GM23338 (cell line): ENCODE measurements at regions not wholly inside any gene's neighbourhood (a gene's known extent, or its start where the extent isn't known, plus 50 kb on each side); places are given as distances from the start of the nearest gene placed in this dataset.

Experiments
- CREB1 ChIP-seq: fragments of 250-450 bp; sonication (Bioruptor Pico); IDR thresholded peaks from 2 replicates; pipeline ENCODE4 v1.5.0; 2020; ENCODE audit warnings: low read depth, mild to moderate bottlenecking, moderate library complexity
- CTCF ChIP-seq, 2 experiments: fragments of 200-600 bp in 1 of 2; sonication (generic) in 1 of 2; conservative IDR thresholded peaks; 2 replicates each; pipeline versions ENCODE4 v1.5.1 to v1.6.1; 2016 to 2017; ENCODE audit warnings: antibody characterized with exemption in 2 of 2, low read depth in 2 of 2, mild to moderate bottlenecking in 2 of 2, moderate library complexity in 1 of 2
- EZH2 ChIP-seq: fragments of 200-600 bp; sonication (generic); IDR thresholded peaks from one replicate; pipeline ENCODE4 v1.8.0; 2017; ENCODE audit warnings: antibody characterized with exemption, mild to moderate bottlenecking, low read depth; ENCODE audit not compliant: unreplicated experiment
- NANOG ChIP-seq: IDR thresholded peaks from 2 replicates; pipeline ENCODE4 v1.6.1; 2016; ENCODE audit warnings: antibody characterized with exemption, borderline replicate concordance
- POLR2AphosphoS5 ChIP-seq: IDR thresholded peaks from 2 replicates; pipeline ENCODE4 v1.6.1; 2016; ENCODE audit warnings: antibody characterized with exemption, low read depth
- STAT1 ChIP-seq: IDR thresholded peaks from one replicate; pipeline ENCODE4 v1.6.1; 2016; ENCODE audit warnings: antibody characterized with exemption; ENCODE audit not compliant: unreplicated experiment
- ZNF331 ChIP-seq: fragments of 250-450 bp; sonication (Bioruptor Pico); IDR thresholded peaks from 2 replicates; pipeline ENCODE4 v1.5.0; 2020; ENCODE audit warnings: low read depth, mild to moderate bottlenecking, moderate library complexity
- TF ChIP-seq, protein P1 (sequence below): fragments of 250-450 bp; sonication (Bioruptor Pico); IDR thresholded peaks from 2 replicates; pipeline ENCODE4 v1.5.0; 2020; ENCODE audit warnings: mild to moderate bottlenecking, moderate library complexity
- TF ChIP-seq, protein P2 (sequence below): IDR thresholded peaks from one replicate; pipeline ENCODE4 v1.6.1; 2018; ENCODE audit warnings: antibody characterized with exemption; ENCODE audit not compliant: unreplicated experiment

GRCh38 chr11:133595998-133596590, 63.8 kb upstream of the OPCML start (continued):
- TF ChIP-seq, protein P1, sequence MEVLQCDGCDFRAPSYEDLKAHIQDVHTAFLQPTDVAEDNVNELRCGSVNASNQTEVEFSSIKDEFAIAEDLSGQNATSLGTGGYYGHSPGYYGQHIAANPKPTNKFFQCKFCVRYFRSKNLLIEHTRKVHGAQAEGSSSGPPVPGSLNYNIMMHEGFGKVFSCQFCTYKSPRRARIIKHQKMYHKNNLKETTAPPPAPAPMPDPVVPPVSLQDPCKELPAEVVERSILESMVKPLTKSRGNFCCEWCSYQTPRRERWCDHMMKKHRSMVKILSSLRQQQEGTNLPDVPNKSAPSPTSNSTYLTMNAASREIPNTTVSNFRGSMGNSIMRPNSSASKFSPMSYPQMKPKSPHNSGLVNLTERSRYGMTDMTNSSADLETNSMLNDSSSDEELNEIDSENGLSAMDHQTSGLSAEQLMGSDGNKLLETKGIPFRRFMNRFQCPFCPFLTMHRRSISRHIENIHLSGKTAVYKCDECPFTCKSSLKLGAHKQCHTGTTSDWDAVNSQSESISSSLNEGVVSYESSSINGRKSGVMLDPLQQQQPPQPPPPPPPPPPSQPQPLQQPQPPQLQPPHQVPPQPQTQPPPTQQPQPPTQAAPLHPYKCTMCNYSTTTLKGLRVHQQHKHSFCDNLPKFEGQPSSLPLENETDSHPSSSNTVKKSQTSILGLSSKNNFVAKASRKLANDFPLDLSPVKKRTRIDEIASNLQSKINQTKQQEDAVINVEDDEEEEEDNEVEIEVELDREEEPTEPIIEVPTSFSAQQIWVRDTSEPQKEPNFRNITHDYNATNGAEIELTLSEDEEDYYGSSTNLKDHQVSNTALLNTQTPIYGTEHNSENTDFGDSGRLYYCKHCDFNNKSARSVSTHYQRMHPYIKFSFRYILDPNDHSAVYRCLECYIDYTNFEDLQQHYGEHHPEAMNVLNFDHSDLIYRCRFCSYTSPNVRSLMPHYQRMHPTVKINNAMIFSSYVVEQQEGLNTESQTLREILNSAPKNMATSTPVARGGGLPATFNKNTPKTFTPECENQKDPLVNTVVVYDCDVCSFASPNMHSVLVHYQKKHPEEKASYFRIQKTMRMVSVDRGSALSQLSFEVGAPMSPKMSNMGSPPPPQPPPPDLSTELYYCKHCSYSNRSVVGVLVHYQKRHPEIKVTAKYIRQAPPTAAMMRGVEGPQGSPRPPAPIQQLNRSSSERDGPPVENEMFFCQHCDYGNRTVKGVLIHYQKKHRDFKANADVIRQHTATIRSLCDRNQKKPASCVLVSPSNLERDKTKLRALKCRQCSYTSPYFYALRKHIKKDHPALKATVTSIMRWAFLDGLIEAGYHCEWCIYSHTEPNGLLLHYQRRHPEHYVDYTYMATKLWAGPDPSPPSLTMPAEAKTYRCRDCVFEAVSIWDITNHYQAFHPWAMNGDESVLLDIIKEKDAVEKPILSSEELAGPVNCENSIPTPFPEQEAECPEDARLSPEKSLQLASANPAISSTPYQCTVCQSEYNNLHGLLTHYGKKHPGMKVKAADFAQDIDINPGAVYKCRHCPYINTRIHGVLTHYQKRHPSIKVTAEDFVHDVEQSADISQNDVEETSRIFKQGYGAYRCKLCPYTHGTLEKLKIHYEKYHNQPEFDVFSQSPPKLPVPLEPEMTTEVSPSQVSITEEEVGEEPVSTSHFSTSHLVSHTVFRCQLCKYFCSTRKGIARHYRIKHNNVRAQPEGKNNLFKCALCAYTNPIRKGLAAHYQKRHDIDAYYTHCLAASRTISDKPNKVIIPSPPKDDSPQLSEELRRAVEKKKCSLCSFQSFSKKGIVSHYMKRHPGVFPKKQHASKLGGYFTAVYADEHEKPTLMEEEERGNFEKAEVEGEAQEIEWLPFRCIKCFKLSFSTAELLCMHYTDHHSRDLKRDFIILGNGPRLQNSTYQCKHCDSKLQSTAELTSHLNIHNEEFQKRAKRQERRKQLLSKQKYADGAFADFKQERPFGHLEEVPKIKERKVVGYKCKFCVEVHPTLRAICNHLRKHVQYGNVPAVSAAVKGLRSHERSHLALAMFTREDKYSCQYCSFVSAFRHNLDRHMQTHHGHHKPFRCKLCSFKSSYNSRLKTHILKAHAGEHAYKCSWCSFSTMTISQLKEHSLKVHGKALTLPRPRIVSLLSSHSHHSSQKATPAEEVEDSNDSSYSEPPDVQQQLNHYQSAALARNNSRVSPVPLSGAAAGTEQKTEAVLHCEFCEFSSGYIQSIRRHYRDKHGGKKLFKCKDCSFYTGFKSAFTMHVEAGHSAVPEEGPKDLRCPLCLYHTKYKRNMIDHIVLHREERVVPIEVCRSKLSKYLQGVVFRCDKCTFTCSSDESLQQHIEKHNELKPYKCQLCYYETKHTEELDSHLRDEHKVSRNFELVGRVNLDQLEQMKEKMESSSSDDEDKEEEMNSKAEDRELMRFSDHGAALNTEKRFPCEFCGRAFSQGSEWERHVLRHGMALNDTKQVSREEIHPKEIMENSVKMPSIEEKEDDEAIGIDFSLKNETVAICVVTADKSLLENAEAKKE: no peak
- TF ChIP-seq ZNF331 (CRISPR knock-in tag) (no peak), CTCF (conservative IDR thresholded peaks at IDR 0.05; ENCODE audit: low read depth in 2 of 2) (no peak), EZH2 (no peak), POLR2AphosphoS5 (no peak), NANOG (no peak), STAT1 (no peak), CREB1 (CRISPR knock-in tag) (no peak)
- TF ChIP-seq, protein P2, sequence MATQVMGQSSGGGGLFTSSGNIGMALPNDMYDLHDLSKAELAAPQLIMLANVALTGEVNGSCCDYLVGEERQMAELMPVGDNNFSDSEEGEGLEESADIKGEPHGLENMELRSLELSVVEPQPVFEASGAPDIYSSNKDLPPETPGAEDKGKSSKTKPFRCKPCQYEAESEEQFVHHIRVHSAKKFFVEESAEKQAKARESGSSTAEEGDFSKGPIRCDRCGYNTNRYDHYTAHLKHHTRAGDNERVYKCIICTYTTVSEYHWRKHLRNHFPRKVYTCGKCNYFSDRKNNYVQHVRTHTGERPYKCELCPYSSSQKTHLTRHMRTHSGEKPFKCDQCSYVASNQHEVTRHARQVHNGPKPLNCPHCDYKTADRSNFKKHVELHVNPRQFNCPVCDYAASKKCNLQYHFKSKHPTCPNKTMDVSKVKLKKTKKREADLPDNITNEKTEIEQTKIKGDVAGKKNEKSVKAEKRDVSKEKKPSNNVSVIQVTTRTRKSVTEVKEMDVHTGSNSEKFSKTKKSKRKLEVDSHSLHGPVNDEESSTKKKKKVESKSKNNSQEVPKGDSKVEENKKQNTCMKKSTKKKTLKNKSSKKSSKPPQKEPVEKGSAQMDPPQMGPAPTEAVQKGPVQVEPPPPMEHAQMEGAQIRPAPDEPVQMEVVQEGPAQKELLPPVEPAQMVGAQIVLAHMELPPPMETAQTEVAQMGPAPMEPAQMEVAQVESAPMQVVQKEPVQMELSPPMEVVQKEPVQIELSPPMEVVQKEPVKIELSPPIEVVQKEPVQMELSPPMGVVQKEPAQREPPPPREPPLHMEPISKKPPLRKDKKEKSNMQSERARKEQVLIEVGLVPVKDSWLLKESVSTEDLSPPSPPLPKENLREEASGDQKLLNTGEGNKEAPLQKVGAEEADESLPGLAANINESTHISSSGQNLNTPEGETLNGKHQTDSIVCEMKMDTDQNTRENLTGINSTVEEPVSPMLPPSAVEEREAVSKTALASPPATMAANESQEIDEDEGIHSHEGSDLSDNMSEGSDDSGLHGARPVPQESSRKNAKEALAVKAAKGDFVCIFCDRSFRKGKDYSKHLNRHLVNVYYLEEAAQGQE: no peak
